ENCODE measurements at regions not wholly inside any gene's neighbourhood (a gene's known extent, or its start where the extent isn't known, plus 50 kb on each side); places are given as distances from the start of the nearest gene placed in this dataset.

GRCh38 chr3:161156936-161157335, 51.8 kb upstream of the B3GALNT1 start:
- TF ChIP-seq, protein P1, sequence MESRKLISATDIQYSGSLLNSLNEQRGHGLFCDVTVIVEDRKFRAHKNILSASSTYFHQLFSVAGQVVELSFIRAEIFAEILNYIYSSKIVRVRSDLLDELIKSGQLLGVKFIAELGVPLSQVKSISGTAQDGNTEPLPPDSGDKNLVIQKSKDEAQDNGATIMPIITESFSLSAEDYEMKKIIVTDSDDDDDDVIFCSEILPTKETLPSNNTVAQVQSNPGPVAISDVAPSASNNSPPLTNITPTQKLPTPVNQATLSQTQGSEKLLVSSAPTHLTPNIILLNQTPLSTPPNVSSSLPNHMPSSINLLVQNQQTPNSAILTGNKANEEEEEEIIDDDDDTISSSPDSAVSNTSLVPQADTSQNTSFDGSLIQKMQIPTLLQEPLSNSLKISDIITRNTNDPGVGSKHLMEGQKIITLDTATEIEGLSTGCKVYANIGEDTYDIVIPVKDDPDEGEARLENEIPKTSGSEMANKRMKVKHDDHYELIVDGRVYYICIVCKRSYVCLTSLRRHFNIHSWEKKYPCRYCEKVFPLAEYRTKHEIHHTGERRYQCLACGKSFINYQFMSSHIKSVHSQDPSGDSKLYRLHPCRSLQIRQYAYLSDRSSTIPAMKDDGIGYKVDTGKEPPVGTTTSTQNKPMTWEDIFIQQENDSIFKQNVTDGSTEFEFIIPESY (IDR thresholded peaks at IDR 0.05; ENCODE audit: borderline replicate concordance, low read depth), result no peak
- no peak for TF ChIP-seq RCOR1 (IDR thresholded peaks at IDR 0.05; ENCODE audit: low read length)
- TF ChIP-seq, protein P2, sequence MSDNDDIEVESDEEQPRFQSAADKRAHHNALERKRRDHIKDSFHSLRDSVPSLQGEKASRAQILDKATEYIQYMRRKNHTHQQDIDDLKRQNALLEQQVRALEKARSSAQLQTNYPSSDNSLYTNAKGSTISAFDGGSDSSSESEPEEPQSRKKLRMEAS (IDR thresholded peaks at IDR 0.05; ENCODE audit: low read depth), result no peak
- no peak for TF ChIP-seq EP300 (IDR thresholded peaks at IDR 0.05; ENCODE audit: borderline replicate concordance in 1 of 2, low read depth in 1 of 2, low read length in 1 of 2)
- TF ChIP-seq TCF12 (IDR thresholded peaks at IDR 0.05), result no peak
- no peak for TF ChIP-seq RAD21 (IDR thresholded peaks at IDR 0.05; ENCODE audit: low read length)
- no peak for TF ChIP-seq MEF2A (IDR thresholded peaks at IDR 0.05; ENCODE audit: borderline replicate concordance, low read depth)
- TF ChIP-seq, protein P3, sequence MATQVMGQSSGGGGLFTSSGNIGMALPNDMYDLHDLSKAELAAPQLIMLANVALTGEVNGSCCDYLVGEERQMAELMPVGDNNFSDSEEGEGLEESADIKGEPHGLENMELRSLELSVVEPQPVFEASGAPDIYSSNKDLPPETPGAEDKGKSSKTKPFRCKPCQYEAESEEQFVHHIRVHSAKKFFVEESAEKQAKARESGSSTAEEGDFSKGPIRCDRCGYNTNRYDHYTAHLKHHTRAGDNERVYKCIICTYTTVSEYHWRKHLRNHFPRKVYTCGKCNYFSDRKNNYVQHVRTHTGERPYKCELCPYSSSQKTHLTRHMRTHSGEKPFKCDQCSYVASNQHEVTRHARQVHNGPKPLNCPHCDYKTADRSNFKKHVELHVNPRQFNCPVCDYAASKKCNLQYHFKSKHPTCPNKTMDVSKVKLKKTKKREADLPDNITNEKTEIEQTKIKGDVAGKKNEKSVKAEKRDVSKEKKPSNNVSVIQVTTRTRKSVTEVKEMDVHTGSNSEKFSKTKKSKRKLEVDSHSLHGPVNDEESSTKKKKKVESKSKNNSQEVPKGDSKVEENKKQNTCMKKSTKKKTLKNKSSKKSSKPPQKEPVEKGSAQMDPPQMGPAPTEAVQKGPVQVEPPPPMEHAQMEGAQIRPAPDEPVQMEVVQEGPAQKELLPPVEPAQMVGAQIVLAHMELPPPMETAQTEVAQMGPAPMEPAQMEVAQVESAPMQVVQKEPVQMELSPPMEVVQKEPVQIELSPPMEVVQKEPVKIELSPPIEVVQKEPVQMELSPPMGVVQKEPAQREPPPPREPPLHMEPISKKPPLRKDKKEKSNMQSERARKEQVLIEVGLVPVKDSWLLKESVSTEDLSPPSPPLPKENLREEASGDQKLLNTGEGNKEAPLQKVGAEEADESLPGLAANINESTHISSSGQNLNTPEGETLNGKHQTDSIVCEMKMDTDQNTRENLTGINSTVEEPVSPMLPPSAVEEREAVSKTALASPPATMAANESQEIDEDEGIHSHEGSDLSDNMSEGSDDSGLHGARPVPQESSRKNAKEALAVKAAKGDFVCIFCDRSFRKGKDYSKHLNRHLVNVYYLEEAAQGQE (IDR thresholded peaks at IDR 0.05; ENCODE audit: low read depth, low read length), result no peak
- TF ChIP-seq MXI1 (IDR thresholded peaks at IDR 0.05; ENCODE audit: low read depth, low read length), result no peak
- no peak for TF ChIP-seq SIN3A (IDR thresholded peaks at IDR 0.05; ENCODE audit: borderline replicate concordance, low read depth, low read length)
- no peak for TF ChIP-seq FOSL2 (IDR thresholded peaks at IDR 0.05; ENCODE audit: borderline replicate concordance, low read depth)
- no peak for TF ChIP-seq GATA2 (CRISPR knock-in tag; IDR thresholded peaks at IDR 0.05)
- TF ChIP-seq, protein P4, sequence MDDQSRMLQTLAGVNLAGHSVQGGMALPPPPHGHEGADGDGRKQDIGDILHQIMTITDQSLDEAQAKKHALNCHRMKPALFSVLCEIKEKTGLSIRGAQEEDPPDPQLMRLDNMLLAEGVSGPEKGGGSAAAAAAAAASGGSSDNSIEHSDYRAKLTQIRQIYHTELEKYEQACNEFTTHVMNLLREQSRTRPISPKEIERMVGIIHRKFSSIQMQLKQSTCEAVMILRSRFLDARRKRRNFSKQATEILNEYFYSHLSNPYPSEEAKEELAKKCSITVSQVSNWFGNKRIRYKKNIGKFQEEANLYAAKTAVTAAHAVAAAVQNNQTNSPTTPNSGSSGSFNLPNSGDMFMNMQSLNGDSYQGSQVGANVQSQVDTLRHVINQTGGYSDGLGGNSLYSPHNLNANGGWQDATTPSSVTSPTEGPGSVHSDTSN (IDR thresholded peaks at IDR 0.05), result no peak
- TF ChIP-seq EZH2phosphoT487 (IDR thresholded peaks at IDR 0.05; ENCODE audit: borderline replicate concordance, low read depth), result no peak
- TF ChIP-seq TEAD4 (IDR thresholded peaks at IDR 0.05; ENCODE audit: borderline replicate concordance, insufficient read depth), result no peak
- no peak overlapping the region for H3K4me3 ChIP-seq (ENCODE audit: low read depth in 2 of 2, low read length in 1 of 2)
- POLR2A ChIA-PET, result no interaction called here
- H3K79me2 ChIP-seq (ENCODE audit: insufficient read depth), result no peaks in the 10 kb centered on the region
- no peaks in the 10 kb centered on the region for H3K4me1 ChIP-seq (ENCODE audit: control insufficient read depth in 1 of 2, insufficient read depth in 2 of 2, low read depth in 1 of 2, low read length in 1 of 2)
- H3K27me3 ChIP-seq (ENCODE audit: insufficient read depth), result no peaks in the 10 kb centered on the region
- H3K4me2 ChIP-seq, result no peak overlapping the region
- no peak for DNase-seq
- H3K27ac ChIP-seq (ENCODE audit: low read depth in 2 of 2, low read length in 1 of 2), result no peak overlapping the region
- 84% methylated on average over 5 of the region's 5 CpGs for WGBS (ENCODE audit: low lambda C conversion rate)
- H2AFZ ChIP-seq (ENCODE audit: low read depth), result no peak overlapping the region
- no peaks in the 10 kb centered on the region for H3F3A ChIP-seq (replicated peaks; ENCODE audit: insufficient read depth)
- H3K9me3 ChIP-seq, result no peaks in the 10 kb centered on the region
- H3K36me3 ChIP-seq (replicated peaks in 1 of 2; ENCODE audit: control insufficient read depth in 1 of 2, insufficient read depth in 2 of 2, low read length in 1 of 2), result no peaks in the 10 kb centered on the region
- CTCF ChIA-PET, result no interaction called here
- no peaks in the 10 kb centered on the region for H3K9me2 ChIP-seq
- no peaks in the 10 kb centered on the region for H4K20me1 ChIP-seq (ENCODE audit: insufficient read depth)
- no peak overlapping the region for H3K9ac ChIP-seq
